HepG2 (cell line): ENCODE measurements at regions not wholly inside any gene's neighbourhood (a gene's known extent, or its start where the extent isn't known, plus 50 kb on each side); places are given as distances from the start of the nearest gene placed in this dataset.

Experiments used
- BHLHE40 ChIP-seq: IDR thresholded peaks from 2 replicates; pipeline ENCODE4 v1.6.1; 2011; ENCODE audit warnings: low read length, improper control_type of control experiment
- EP300 ChIP-seq, 3 experiments: sonication (generic) in 1 of 3; formaldehyde crosslinking in 1 of 3; IDR thresholded peaks; 2 replicates each; pipeline versions ENCODE4 v1.5.1 to v1.6.1; 2011 to 2020; ENCODE audit warnings: low read depth in 2 of 3, low read length in 2 of 3, borderline replicate concordance in 1 of 3, improper control_type of control experiment in 1 of 3, mild to moderate bottlenecking in 1 of 3, missing genetic modification reagents in 1 of 3, moderate library complexity in 1 of 3
- NFATC3 ChIP-seq: sonication (generic); formaldehyde crosslinking; IDR thresholded peaks from 2 replicates; pipeline ENCODE4 v1.5.1; 2020; ENCODE audit warnings: mild to moderate bottlenecking, missing genetic modification reagents
- POLR2AphosphoS5 ChIP-seq: IDR thresholded peaks from 2 replicates; pipeline ENCODE4 v1.6.1; 2012; ENCODE audit warnings: low read depth, low read length

- TF ChIP-seq POLR2AphosphoS5 (no peak), NFATC3 (CRISPR knock-in tag) (no peak), BHLHE40 (no peak), EP300 (IDR thresholded peaks at IDR 0.05; ENCODE audit: low read depth in 2 of 2, low read length in 2 of 2) (no peak), EP300 (CRISPR knock-in tag; IDR thresholded peaks at IDR 0.05; ENCODE audit: borderline replicate concordance) (no peak)
Observed at GRCh38 chr17:6195123-6195522, 124.9 kb downstream of the WSCD1 start.
